ENCODE measurements at regions not wholly inside any gene's neighbourhood (a gene's known extent, or its start where the extent isn't known, plus 50 kb on each side); places are given as distances from the start of the nearest gene placed in this dataset.

GRCh38 chr6:40755046-40755681 lies 168.0 kb upstream of the LRFN2 start:
- BruUV-seq (replicated peaks), result no TSS peak
- Histone ChIP-seq H3K4me3 (no peak overlapping the region), H2AFZ (ENCODE audit: low read depth, low read length) (no peak overlapping the region), H4K20me1 (replicated peaks; ENCODE audit: control insufficient read depth, insufficient read depth, low read length) (no peaks in the 10 kb centered on the region; the same call in 1 of the 2 replicates), H3K27me3 (ENCODE audit: control insufficient read depth in 2 of 2, insufficient read depth in 2 of 2, low read length in 2 of 2) (peaks cover 34 to 60% of the 10 kb centered on the region in 2 experiments), H3K79me2 (ENCODE audit: control insufficient read depth, insufficient read depth, low read length) (no peaks in the 10 kb centered on the region), H3K9me1 (ENCODE audit: control insufficient read depth, insufficient read depth, low read length) (no peaks in the 10 kb centered on the region), H3K27ac (ENCODE audit: extremely low read depth, low read depth, low read length) (no peak overlapping the region), H3K4me1 (replicated peaks in 1 of 2; ENCODE audit: control insufficient read depth in 2 of 2, insufficient read depth in 2 of 2, low read length in 2 of 2) (no peaks in the 10 kb centered on the region; a peak in 1 of 5 replicates), H3K36me3 (ENCODE audit: control insufficient read depth, insufficient read depth, low read length) (no peaks in the 10 kb centered on the region), H3K4me2 (ENCODE audit: insufficient read depth, low read length) (no peak overlapping the region), H3K9me3 (replicated peaks; ENCODE audit: control insufficient read depth, insufficient read depth, low read depth, low read length) (no peaks in the 10 kb centered on the region), H3K9ac (ENCODE audit: insufficient read depth in 1 of 2, low read depth in 2 of 2, low read length in 2 of 2) (no peak overlapping the region)
- FAIRE-seq (no peak), DNase-seq (ENCODE audit: extremely low read depth in 1 of 4, low spot score in 3 of 4) (no peak), ATAC-seq (no peak)
- CTCF ChIA-PET (ENCODE audit: low intra/inter-chr PET ratio), result no interaction called here
- POLR2A ChIA-PET, result interaction anchor here (0.8 kb wide), 1 partner anchor 138 kb away, joined by 3 read pairs; no protein-coding TSS in a partner anchor
- TF ChIP-seq HNRNPL (IDR thresholded peaks at IDR 0.05; ENCODE audit: low read depth, low read length) (no peak), MTA1 (IDR thresholded peaks at IDR 0.05; ENCODE audit: borderline replicate concordance) (no peak), ZNF311 (CRISPR knock-in tag; IDR thresholded peaks at IDR 0.05) (no peak), DDX20 (tag; IDR thresholded peaks at IDR 0.05; ENCODE audit: low read depth) (no peak), GTF3C2 (IDR thresholded peaks at IDR 0.05; ENCODE audit: borderline replicate concordance, extremely low read depth, insufficient read length) (no peak), PCBP2 (IDR thresholded peaks at IDR 0.05; ENCODE audit: low read depth, low read length, poor library complexity, severe bottlenecking) (no peak), ZNF764 (CRISPR knock-in tag; IDR thresholded peaks at IDR 0.05; ENCODE audit: low read depth) (no peak), FOSL1 (tag; conservative IDR thresholded peaks at IDR 0.05) (no peak)
- TF ChIP-seq, protein P1, sequence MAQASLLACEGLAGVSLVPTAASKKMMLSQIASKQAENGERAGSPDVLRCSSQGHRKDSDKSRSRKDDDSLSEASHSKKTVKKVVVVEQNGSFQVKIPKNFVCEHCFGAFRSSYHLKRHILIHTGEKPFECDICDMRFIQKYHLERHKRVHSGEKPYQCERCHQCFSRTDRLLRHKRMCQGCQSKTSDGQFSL (CRISPR knock-in tag; IDR thresholded peaks at IDR 0.05), result no peak
- TF ChIP-seq, protein P1 (tag; IDR thresholded peaks at IDR 0.05), result no peak
- under 1% methylated on average over 16 of the region's 20 CpGs for WGBS (ENCODE audit: insufficient coverage, low coverage, missing lambda C conversion rate)
- intact Hi-C loops (cut with micrococcal nuclease), result no loop called here
- in situ Hi-C loops (cut with MboI), result no loop called here
